ENCODE measurements at regions not wholly inside any gene's neighbourhood (a gene's known extent, or its start where the extent isn't known, plus 50 kb on each side); places are given as distances from the start of the nearest gene placed in this dataset.

- no peak for TF ChIP-seq CTCF (conservative IDR thresholded peaks at IDR 0.05; ENCODE audit: low read depth, low read length)
- no peak for TF ChIP-seq EZH2 (IDR thresholded peaks at IDR 0.05; ENCODE audit: borderline replicate concordance, low read depth, low read length, poor library complexity, severe bottlenecking)
Observed at GRCh38 chr14:101402936-101403660, 158.2 kb upstream of the DIO3 start.

Measured in A673 (cell line).